Pancreas (tissue), 10 donors: ENCODE measurements at regions not wholly inside any gene's neighbourhood (a gene's known extent, or its start where the extent isn't known, plus 50 kb on each side); places are given as distances from the start of the nearest gene placed in this dataset.
A peak's percentile ranks its signal among the peaks of the same experiment; 100 is the strongest.

Experiments
- ATAC-seq, 4 donors: fragments of 200-7000 bp; cut with Tn5 transposase; one replicate each; pipeline versions ENCODE4 v1.8.0 to v1.9.1; 2020; ENCODE audit warnings: mild to moderate bottlenecking in 4 of 4, moderate library complexity in 4 of 4
- DNase-seq, 6 donors: peaks; one replicate each; pipeline ENCODE4 v3.0.0-alpha.2; 2020
- FAIRE-seq: peaks from 2 replicates; lab custom pipeline; 2012; peaks lifted over from hg19 to GRCh38; lab: Jason Lieb, UNC
- H3K27ac ChIP-seq, 4 donors: fragments of 200-600 bp; sonication (generic); 1 replicate in 3 of 4; 2 replicates in 1 of 4; pipeline versions ENCODE4 v1.5.0 to v1.8.0; 2020
- H3K27me3 ChIP-seq, 4 donors: fragments of 200-600 bp; one replicate each; pipeline ENCODE4 v1.8.0; 2021
- H3K36me3 ChIP-seq, 3 donors: fragments of 200-600 bp; sonication (generic) in 1 of 3; one replicate each; pipeline versions ENCODE4 v1.5.0 to v1.8.0; 2020 to 2021
- H3K4me1 ChIP-seq, 3 donors: fragments of 200-600 bp; one replicate each; pipeline ENCODE4 v1.8.0; 2021
- H3K4me3 ChIP-seq, 4 donors: fragments of 200-600 bp; sonication (generic) in 2 of 4; one replicate each; pipeline versions ENCODE4 v1.5.0 to v1.8.0; 2020 to 2021
- H3K9me3 ChIP-seq, 4 donors: fragments of 200-600 bp; one replicate each; pipeline ENCODE4 v1.8.0; 2021
- WGBS, 2 donors: extraction: QIAGEN DNeasy Blood & Tissue Kit; methylation state at CpG; one replicate each; pipeline ENCODE4 v1.1.7; 2013; 5-methylcytosine and 5-hydroxymethylcytosine counted together
- intact Hi-C, 3 donors: fragments of 100-400 bp; cut with DNase I; formaldehyde crosslinking; loops; one replicate each; pipeline versions ENCODE4 v1.11.1 to v1.14.2; 2022
- TF ChIP-seq, protein P1 (sequence below), 4 donors: fragments of 200-600 bp; sonication (generic) in 3 of 4; IDR thresholded peaks; one replicate each; pipeline versions ENCODE4 v1.5.0 to v1.8.0; 2021; ENCODE audit warnings: antibody characterized with exemption in 4 of 4
- donor health status: healthy with polysubstance abuse.
- donor health status: DM: no; HTN: no; CAD: no; lungs with moderate emphysema.
- donor health status: DM: no; HTN: no; CAD: no.
- donor health status: control.
- donor health status: control.
- donor health status: Bipolar disorder and iron deficiency.
- donor health status: DM: yes; HTN: yes; CAD: no.
- donor health status: DM: no; HTN: no; CAD: no.
- donor health status: DM: no; HTN: no; CAD: no.
- donor health status: DM: yes; HTN: yes; CAD: no.

- Histone ChIP-seq H3K36me3 (no peaks in the 10 kb centered on the region), H3K4me3 (no peak overlapping the region), H3K27me3 (peaks cover 0 to 6% (median 0%) of the 10 kb centered on the region in 4 donors), H3K9me3 (no peaks in the 10 kb centered on the region), H3K27ac (no peak overlapping the region), H3K4me1 (no peaks in the 10 kb centered on the region)
- WGBS, 2 donors, result 90 to 97% methylated on average over 4 of the region's 4 CpGs
- no peak for FAIRE-seq
- intact Hi-C loops, result no loop called here
- TF ChIP-seq, protein P1, sequence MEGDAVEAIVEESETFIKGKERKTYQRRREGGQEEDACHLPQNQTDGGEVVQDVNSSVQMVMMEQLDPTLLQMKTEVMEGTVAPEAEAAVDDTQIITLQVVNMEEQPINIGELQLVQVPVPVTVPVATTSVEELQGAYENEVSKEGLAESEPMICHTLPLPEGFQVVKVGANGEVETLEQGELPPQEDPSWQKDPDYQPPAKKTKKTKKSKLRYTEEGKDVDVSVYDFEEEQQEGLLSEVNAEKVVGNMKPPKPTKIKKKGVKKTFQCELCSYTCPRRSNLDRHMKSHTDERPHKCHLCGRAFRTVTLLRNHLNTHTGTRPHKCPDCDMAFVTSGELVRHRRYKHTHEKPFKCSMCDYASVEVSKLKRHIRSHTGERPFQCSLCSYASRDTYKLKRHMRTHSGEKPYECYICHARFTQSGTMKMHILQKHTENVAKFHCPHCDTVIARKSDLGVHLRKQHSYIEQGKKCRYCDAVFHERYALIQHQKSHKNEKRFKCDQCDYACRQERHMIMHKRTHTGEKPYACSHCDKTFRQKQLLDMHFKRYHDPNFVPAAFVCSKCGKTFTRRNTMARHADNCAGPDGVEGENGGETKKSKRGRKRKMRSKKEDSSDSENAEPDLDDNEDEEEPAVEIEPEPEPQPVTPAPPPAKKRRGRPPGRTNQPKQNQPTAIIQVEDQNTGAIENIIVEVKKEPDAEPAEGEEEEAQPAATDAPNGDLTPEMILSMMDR (IDR thresholded peaks at IDR 0.05), result no peak
- no peak for DNase-seq
- no peak for ATAC-seq
Observed at GRCh38 chrX:109841869-109842579, 109.0 kb upstream of the ACSL4 start.

DNA sequence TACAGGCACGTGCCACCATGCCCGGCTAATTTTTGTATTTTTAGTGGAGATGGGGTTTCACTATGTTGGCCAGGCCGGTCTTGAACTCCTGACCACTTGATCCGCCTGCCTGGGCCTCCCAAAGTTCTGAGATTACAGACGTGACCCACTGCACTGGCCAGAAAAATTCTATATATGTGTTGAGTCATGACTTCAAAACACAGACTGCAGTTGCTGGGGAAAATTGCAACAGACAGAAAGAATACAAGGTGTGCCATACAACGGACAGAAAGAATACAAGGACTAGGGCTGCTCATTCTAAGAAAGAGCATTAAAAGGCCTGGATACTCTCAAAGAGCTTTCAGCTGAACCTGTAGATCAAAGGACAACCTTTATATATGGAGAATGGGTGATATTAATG lies 109.6 kb upstream of the ACSL4 start:
- Histone ChIP-seq H3K27me3 (peaks cover 0 to 6% (median 0%) of the 10 kb centered on the region in 4 donors), H3K27ac (no peak overlapping the region), H3K4me3 (no peak overlapping the region), H3K4me1 (no peaks in the 10 kb centered on the region), H3K36me3 (no peaks in the 10 kb centered on the region), H3K9me3 (no peaks in the 10 kb centered on the region)
- ATAC-seq (no peak), DNase-seq (no peak), FAIRE-seq (no peak)
- intact Hi-C loops, result no loop called here
- TF ChIP-seq, protein P1 (IDR thresholded peaks at IDR 0.05), result no peak
- 79 to 89% methylated on average over 6 of the region's 6 CpGs for WGBS, 2 donors

GRCh38 chrX:109843963-109844751 lies 111.1 kb upstream of the ACSL4 start:
- ATAC-seq (peak in 2 of 4 donors; percentile 42 to 51), DNase-seq (no peak), FAIRE-seq (no peak)
- WGBS, 2 donors, result 88 to 96% methylated on average over 1 of the region's 1 CpG
- Histone ChIP-seq H3K27me3 (no peaks in the 10 kb centered on the region), H3K9me3 (no peaks in the 10 kb centered on the region), H3K27ac (no peak overlapping the region), H3K4me3 (no peak overlapping the region), H3K36me3 (no peaks in the 10 kb centered on the region), H3K4me1 (no peaks in the 10 kb centered on the region)
- intact Hi-C loops, result no loop called here
- TF ChIP-seq, protein P1 (IDR thresholded peaks at IDR 0.05), result no peak

- no peak overlapping the region for H3K27ac ChIP-seq
- FAIRE-seq (no peak), DNase-seq (no peak), ATAC-seq (no peak)
- no peak overlapping the region for H3K4me3 ChIP-seq
- 76 to 95% methylated on average over 4 of the region's 4 CpGs for WGBS, 2 donors
- TF ChIP-seq, protein P1 (IDR thresholded peaks at IDR 0.05), result no peak
- intact Hi-C loops, result no loop called here
- no peaks in the 10 kb centered on the region for H3K36me3 ChIP-seq
- no peaks in the 10 kb centered on the region for H3K27me3 ChIP-seq
- no peaks in the 10 kb centered on the region for H3K9me3 ChIP-seq
- H3K4me1 ChIP-seq, result no peaks in the 10 kb centered on the region
Observed at GRCh38 chrX:109844986-109845385, 111.9 kb upstream of the ACSL4 start.

DNA sequence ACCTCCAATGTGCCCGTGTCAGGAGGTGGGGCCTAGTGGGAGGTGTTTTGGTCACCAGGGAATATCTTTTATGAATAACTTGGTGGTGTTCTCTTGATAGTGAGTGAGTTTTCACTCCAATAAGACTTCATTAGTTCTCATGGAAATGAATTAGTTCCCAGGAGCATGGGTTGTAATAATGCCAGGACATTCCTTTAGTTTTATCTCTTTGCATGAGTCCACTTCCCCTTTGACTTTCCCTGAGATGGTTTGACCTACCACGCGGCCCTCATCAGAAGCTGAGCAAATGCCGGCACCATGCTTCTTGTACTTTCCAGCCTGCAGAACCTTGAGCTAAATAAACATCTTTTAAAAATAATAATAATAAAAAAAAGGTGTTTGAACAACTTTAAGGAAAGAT lies 112.9 kb upstream of the ACSL4 start:
- TF ChIP-seq, protein P1 (IDR thresholded peaks at IDR 0.05), result no peak
- Histone ChIP-seq H3K27ac (no peak overlapping the region), H3K27me3 (no peaks in the 10 kb centered on the region), H3K36me3 (no peaks in the 10 kb centered on the region), H3K9me3 (no peaks in the 10 kb centered on the region), H3K4me1 (no peaks in the 10 kb centered on the region), H3K4me3 (no peak overlapping the region)
- intact Hi-C loops, result no loop called here
- WGBS, 2 donors, result 84 to 89% methylated on average over 4 of the region's 4 CpGs
- DNase-seq (no peak), FAIRE-seq (no peak), ATAC-seq (no peak)
